WTC11 (cell line): ENCODE measurements at regions not wholly inside any gene's neighbourhood (a gene's known extent, or its start where the extent isn't known, plus 50 kb on each side); places are given as distances from the start of the nearest gene placed in this dataset.

Experiments
- JUN ChIP-seq: sonication (generic); formaldehyde crosslinking; IDR thresholded peaks from 2 replicates; pipeline ENCODE4 v1.8.0; 2023; ENCODE audit warnings: mild to moderate bottlenecking, missing genetic modification reagents
- TF ChIP-seq, protein P1 (sequence below): sonication (generic); formaldehyde crosslinking; IDR thresholded peaks from 2 replicates; pipeline ENCODE4 v1.8.1; 2023; ENCODE audit warnings: mild to moderate bottlenecking, missing genetic modification reagents, moderate library complexity

DNA sequence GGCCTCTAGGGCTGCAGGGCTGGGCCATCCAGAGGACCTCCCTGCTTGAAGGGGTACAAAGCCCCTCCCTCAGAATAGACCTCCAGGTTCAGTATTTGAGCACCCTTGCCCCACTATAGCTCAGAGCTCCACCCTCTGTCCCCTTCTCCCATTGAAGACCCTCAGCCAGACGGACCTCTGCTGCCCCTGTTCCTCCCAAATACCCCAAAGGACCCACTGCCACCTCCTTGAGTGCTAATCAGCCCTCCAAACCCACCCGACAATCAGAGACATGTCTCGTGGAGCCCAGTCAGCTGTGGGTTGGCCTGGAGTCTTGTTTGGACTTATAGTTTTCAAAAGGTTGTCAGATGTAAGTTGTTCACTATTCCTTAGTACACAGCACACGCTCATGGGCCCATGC, 161.1 kb downstream of the UACA start:
- TF ChIP-seq, protein P1, sequence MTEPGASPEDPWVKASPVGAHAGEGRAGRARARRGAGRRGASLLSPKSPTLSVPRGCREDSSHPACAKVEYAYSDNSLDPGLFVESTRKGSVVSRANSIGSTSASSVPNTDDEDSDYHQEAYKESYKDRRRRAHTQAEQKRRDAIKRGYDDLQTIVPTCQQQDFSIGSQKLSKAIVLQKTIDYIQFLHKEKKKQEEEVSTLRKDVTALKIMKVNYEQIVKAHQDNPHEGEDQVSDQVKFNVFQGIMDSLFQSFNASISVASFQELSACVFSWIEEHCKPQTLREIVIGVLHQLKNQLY (CRISPR knock-in tag): no peak
- TF ChIP-seq JUN: no peak
